ENCODE measurements at regions not wholly inside any gene's neighbourhood (a gene's known extent, or its start where the extent isn't known, plus 50 kb on each side); places are given as distances from the start of the nearest gene placed in this dataset.

- no peak overlapping the region for H3K9ac ChIP-seq (ENCODE audit: low read length)
- H3K27me3 ChIP-seq (ENCODE audit: control insufficient read depth, insufficient read depth, low read length): no peaks in the 10 kb centered on the region
- no peak overlapping the region for H3K27ac ChIP-seq (ENCODE audit: low read depth, low read length)
- H3K4me3 ChIP-seq (ENCODE audit: low read length): no peak overlapping the region
- no peaks in the 10 kb centered on the region for H3K36me3 ChIP-seq (ENCODE audit: control insufficient read depth, insufficient read depth, low read length)
- no peaks in the 10 kb centered on the region for H3K4me1 ChIP-seq (ENCODE audit: control insufficient read depth, insufficient read depth, low read length)
Observed at GRCh38 chr18:28826107-28826506, 649.2 kb upstream of the CDH2 start.

DNA sequence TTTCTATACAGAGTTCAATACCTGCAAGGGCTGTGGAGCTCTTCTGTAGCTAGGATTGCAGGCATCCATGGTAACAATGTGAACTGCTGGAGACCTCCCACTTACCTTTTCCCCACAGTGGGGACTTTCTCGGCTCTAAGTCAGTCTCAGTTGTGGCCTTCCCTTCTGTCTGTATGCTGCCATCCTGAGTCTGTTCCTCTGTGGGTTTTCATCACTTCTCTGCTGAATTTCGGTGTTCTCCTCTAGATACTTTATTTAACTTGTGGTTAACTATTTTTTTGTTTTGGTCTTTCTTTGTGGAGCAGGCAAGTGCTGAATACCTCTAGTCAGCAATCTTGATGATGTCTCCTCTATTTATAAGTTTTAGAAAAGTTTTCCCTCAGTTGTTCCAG, 647.2 kb upstream of the CDH2 start:
- H3K4me1 ChIP-seq (ENCODE audit: control insufficient read depth, insufficient read depth, low read length): no peaks in the 10 kb centered on the region
- H3K4me3 ChIP-seq (ENCODE audit: low read length): no peak overlapping the region

DNA sequence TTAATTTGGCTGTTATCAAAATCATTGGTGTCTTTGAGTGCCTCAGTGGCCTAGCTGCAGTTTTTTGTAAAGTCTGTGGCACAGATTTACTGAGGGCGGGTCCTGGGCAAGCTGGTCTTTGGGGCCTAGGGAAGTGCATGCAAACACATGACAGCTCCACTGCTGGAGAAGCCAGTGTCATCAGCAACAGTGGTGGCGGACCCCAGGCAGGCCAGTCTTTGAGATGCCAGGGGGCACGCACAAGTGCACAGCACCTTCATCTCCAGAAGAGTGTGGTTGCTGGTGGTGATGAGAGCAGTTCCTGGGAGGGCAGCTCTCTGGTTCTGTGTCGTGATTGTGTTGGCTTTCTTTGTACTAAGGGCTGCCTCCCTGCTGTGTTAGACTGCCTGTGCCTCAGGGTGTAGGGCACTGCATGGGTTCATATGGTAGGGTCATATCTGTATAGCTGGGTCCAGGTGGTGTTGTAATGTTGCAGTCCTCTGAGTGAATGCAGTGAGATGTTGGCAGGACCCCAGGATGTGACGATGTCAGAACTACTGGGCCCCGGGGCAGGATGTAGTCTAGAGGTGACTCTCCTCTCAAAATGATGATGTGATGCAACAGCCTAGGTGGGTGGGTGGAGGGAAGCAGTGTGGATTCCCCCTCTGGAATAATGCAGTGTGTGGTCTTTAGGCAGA, 646.7 kb upstream of the CDH2 start:
- Histone ChIP-seq H3K9ac (ENCODE audit: low read length) (no peak overlapping the region), H3K4me1 (ENCODE audit: control insufficient read depth, insufficient read depth, low read length) (no peaks in the 10 kb centered on the region), H3K36me3 (ENCODE audit: control insufficient read depth, insufficient read depth, low read length) (no peaks in the 10 kb centered on the region), H3K27ac (ENCODE audit: low read depth, low read length) (no peak overlapping the region), H3K4me3 (ENCODE audit: low read length) (no peak overlapping the region), H3K27me3 (ENCODE audit: control insufficient read depth, insufficient read depth, low read length) (no peaks in the 10 kb centered on the region)

More for the DNA sequence above, 647.2 kb upstream of the CDH2 start:
- no peaks in the 10 kb centered on the region for H3K36me3 ChIP-seq (ENCODE audit: control insufficient read depth, insufficient read depth, low read length)
- no peaks in the 10 kb centered on the region for H3K27me3 ChIP-seq (ENCODE audit: control insufficient read depth, insufficient read depth, low read length)
- no peak overlapping the region for H3K27ac ChIP-seq (ENCODE audit: low read depth, low read length)
- no peak overlapping the region for H3K9ac ChIP-seq (ENCODE audit: low read length)

- H3K4me3 ChIP-seq (ENCODE audit: low read length): no peak overlapping the region
- no peaks in the 10 kb centered on the region for H3K36me3 ChIP-seq (ENCODE audit: control insufficient read depth, insufficient read depth, low read length)
- H3K27ac ChIP-seq (ENCODE audit: low read depth, low read length): no peak overlapping the region
- H3K27me3 ChIP-seq (ENCODE audit: control insufficient read depth, insufficient read depth, low read length): no peaks in the 10 kb centered on the region
- no peak overlapping the region for H3K9ac ChIP-seq (ENCODE audit: low read length)
- no peaks in the 10 kb centered on the region for H3K4me1 ChIP-seq (ENCODE audit: control insufficient read depth, insufficient read depth, low read length)
Observed at GRCh38 chr18:28820353-28820752, 643.4 kb upstream of the CDH2 start.

GRCh38 chr18:28816155-28816554, 639.2 kb upstream of the CDH2 start:
- no peak overlapping the region for H3K4me3 ChIP-seq (ENCODE audit: low read length)
- H3K27me3 ChIP-seq (ENCODE audit: control insufficient read depth, insufficient read depth, low read length): no peaks in the 10 kb centered on the region
- no peak overlapping the region for H3K27ac ChIP-seq (ENCODE audit: low read depth, low read length)
- no peaks in the 10 kb centered on the region for H3K4me1 ChIP-seq (ENCODE audit: control insufficient read depth, insufficient read depth, low read length)
- H3K9ac ChIP-seq (ENCODE audit: low read length): no peak overlapping the region
- H3K36me3 ChIP-seq (ENCODE audit: control insufficient read depth, insufficient read depth, low read length): no peaks in the 10 kb centered on the region

DNA sequence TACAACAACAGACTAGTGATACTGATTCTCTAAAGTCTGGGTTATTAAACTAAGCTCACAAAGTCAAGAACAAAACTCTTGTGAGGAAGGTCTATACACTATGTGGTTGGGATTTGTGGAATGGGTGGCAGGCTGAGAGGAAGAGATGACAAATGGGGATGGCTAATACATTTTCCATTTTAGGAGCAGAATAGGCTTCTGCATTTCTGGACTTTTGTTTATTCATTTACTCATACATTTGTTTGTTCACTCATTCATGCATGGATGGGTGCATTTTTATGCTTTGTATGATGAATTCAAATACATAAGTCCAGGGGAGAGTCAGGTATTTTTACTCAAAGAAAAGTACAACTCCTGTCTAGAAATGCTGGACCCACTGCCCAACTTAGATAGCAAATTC, 637.4 kb upstream of the CDH2 start:
- Histone ChIP-seq H3K27ac (ENCODE audit: low read depth, low read length) (no peak overlapping the region), H3K4me1 (ENCODE audit: control insufficient read depth, insufficient read depth, low read length) (no peaks in the 10 kb centered on the region), H3K27me3 (ENCODE audit: control insufficient read depth, insufficient read depth, low read length) (no peaks in the 10 kb centered on the region), H3K36me3 (ENCODE audit: control insufficient read depth, insufficient read depth, low read length) (no peaks in the 10 kb centered on the region), H3K9ac (ENCODE audit: low read length) (no peak overlapping the region), H3K4me3 (ENCODE audit: low read length) (no peak overlapping the region)

GRCh38 chr18:28808373-28808772, 631.4 kb upstream of the CDH2 start:
- Histone ChIP-seq H3K4me3 (ENCODE audit: low read length) (no peak overlapping the region), H3K9ac (ENCODE audit: low read length) (no peak overlapping the region), H3K27ac (ENCODE audit: low read depth, low read length) (no peak overlapping the region), H3K27me3 (ENCODE audit: control insufficient read depth, insufficient read depth, low read length) (no peaks in the 10 kb centered on the region), H3K36me3 (ENCODE audit: control insufficient read depth, insufficient read depth, low read length) (no peaks in the 10 kb centered on the region), H3K4me1 (ENCODE audit: control insufficient read depth, insufficient read depth, low read length) (no peaks in the 10 kb centered on the region)

- no peak overlapping the region for H3K27ac ChIP-seq (ENCODE audit: low read depth, low read length)
- no peaks in the 10 kb centered on the region for H3K4me1 ChIP-seq (ENCODE audit: control insufficient read depth, insufficient read depth, low read length)
- no peaks in the 10 kb centered on the region for H3K27me3 ChIP-seq (ENCODE audit: control insufficient read depth, insufficient read depth, low read length)
- H3K36me3 ChIP-seq (ENCODE audit: control insufficient read depth, insufficient read depth, low read length): no peaks in the 10 kb centered on the region
- no peak overlapping the region for H3K9ac ChIP-seq (ENCODE audit: low read length)
- no peak overlapping the region for H3K4me3 ChIP-seq (ENCODE audit: low read length)
Observed at GRCh38 chr18:28805491-28805890, 628.6 kb upstream of the CDH2 start.

DNA sequence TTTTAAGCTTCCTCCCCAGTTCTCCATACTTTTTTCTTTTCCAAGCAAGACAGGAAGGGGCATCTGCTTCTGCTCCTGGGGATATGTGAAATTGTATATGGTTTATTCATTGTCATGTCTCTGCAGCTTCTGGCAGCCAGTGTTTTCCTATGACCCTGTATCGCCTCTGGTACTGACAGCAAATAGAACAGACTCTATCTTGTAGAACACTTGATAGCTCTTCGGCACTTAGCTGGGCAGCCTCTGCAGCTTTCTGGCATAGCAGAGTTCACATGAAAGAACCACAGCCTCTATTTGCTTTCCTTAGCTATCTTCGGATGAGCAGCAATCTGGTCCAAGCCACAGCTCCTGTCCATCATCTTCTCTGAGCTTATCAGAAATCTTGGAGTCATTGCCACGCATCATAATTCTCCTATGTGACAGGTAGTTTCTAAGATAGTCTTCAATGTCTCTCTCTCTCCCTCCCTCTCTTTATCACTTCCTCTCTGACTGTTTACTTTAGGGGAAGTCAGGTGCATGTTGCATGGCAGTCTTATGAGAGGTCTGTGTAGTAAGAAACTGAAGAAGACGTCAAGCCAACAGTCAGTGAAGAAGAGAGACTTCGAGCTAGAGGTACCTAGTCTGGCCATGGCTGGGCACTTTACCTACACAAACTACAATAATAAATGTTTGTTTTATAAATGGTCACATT, 627.7 kb upstream of the CDH2 start:
- no peaks in the 10 kb centered on the region for H3K36me3 ChIP-seq (ENCODE audit: control insufficient read depth, insufficient read depth, low read length)
- H3K4me3 ChIP-seq (ENCODE audit: low read length): no peak overlapping the region

DNA sequence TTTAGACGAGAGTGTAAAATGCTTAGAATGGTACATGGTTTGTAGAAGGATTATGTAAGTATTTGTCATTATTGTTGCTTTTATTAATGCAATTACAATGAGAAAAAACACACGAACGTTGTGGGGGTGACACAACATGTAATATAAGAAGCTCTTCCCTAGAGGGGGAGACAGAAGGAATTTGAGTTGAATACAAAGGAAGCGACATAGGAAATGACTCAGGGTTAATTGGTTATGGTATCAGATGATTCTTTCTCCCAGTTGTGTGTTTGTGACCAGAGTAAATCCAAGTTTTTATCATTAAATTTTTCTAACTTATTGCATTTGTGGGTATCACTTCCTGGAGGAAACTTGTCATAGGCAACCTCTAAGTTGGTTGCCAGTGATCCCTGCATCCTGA, 625.6 kb upstream of the CDH2 start:
- Histone ChIP-seq H3K36me3 (ENCODE audit: control insufficient read depth, insufficient read depth, low read length) (no peaks in the 10 kb centered on the region), H3K9ac (ENCODE audit: low read length) (no peak overlapping the region), H3K4me1 (ENCODE audit: control insufficient read depth, insufficient read depth, low read length) (no peaks in the 10 kb centered on the region), H3K4me3 (ENCODE audit: low read length) (no peak overlapping the region), H3K27me3 (ENCODE audit: control insufficient read depth, insufficient read depth, low read length) (no peaks in the 10 kb centered on the region), H3K27ac (ENCODE audit: low read depth, low read length) (no peak overlapping the region)

More for the DNA sequence above, 627.7 kb upstream of the CDH2 start:
- Histone ChIP-seq H3K27me3 (ENCODE audit: control insufficient read depth, insufficient read depth, low read length) (no peaks in the 10 kb centered on the region), H3K9ac (ENCODE audit: low read length) (no peak overlapping the region), H3K27ac (ENCODE audit: low read depth, low read length) (no peak overlapping the region), H3K4me1 (ENCODE audit: control insufficient read depth, insufficient read depth, low read length) (no peaks in the 10 kb centered on the region)

- no peak overlapping the region for H3K9ac ChIP-seq (ENCODE audit: low read length)
- H3K36me3 ChIP-seq (ENCODE audit: control insufficient read depth, insufficient read depth, low read length): no peaks in the 10 kb centered on the region
- no peak overlapping the region for H3K27ac ChIP-seq (ENCODE audit: low read depth, low read length)
- H3K4me3 ChIP-seq (ENCODE audit: low read length): no peak overlapping the region
- no peaks in the 10 kb centered on the region for H3K27me3 ChIP-seq (ENCODE audit: control insufficient read depth, insufficient read depth, low read length)
- no peaks in the 10 kb centered on the region for H3K4me1 ChIP-seq (ENCODE audit: control insufficient read depth, insufficient read depth, low read length)
Observed at GRCh38 chr18:28801876-28802275, 624.9 kb upstream of the CDH2 start.

- Histone ChIP-seq H3K36me3 (ENCODE audit: control insufficient read depth, insufficient read depth, low read length) (no peaks in the 10 kb centered on the region), H3K4me3 (ENCODE audit: low read length) (no peak overlapping the region), H3K27me3 (ENCODE audit: control insufficient read depth, insufficient read depth, low read length) (no peaks in the 10 kb centered on the region), H3K4me1 (ENCODE audit: control insufficient read depth, insufficient read depth, low read length) (no peaks in the 10 kb centered on the region), H3K9ac (ENCODE audit: low read length) (no peak overlapping the region), H3K27ac (ENCODE audit: low read depth, low read length) (no peak overlapping the region)
Observed at GRCh38 chr18:28794459-28795245, 617.7 kb upstream of the CDH2 start.
